ENCODE measurements at regions not wholly inside any gene's neighbourhood (a gene's known extent, or its start where the extent isn't known, plus 50 kb on each side); places are given as distances from the start of the nearest gene placed in this dataset.

GRCh38 chr2:215609089-215610032 lies 173.5 kb upstream of the FN1 start:
- no peak for DNase-seq (ENCODE audit: extremely low read depth, low read depth)

DNA sequence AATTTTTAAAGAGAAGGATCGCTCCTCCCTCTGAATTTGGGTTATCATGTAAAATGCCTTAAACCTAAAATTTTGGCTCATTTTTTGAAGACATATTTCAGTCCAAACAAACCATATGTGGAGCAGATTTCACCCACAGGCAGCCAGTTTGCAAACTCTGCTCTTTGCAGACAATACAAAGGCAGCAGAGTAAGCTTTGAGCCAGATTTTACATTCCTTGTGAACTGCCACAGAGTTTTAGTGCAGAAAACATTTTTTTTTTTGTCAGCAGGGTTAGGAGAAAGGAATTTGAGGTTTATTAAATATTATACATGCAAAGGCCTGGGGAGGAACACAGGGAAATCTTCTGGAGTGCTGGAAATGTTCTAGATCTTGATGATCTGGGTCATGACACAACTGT lies 171.9 kb upstream of the FN1 start:
- no peak for DNase-seq (ENCODE audit: extremely low read depth, low read depth)

GRCh38 chr2:215606219-215606618 lies 170.4 kb upstream of the FN1 start:
- no peak for DNase-seq (ENCODE audit: extremely low read depth, low read depth)

GRCh38 chr2:215605214-215605613 lies 169.3 kb upstream of the FN1 start:
- no peak for DNase-seq (ENCODE audit: extremely low read depth, low read depth)

GRCh38 chr2:215604606-215605005 lies 168.7 kb upstream of the FN1 start:
- DNase-seq (ENCODE audit: extremely low read depth, low read depth) = no peak

DNA sequence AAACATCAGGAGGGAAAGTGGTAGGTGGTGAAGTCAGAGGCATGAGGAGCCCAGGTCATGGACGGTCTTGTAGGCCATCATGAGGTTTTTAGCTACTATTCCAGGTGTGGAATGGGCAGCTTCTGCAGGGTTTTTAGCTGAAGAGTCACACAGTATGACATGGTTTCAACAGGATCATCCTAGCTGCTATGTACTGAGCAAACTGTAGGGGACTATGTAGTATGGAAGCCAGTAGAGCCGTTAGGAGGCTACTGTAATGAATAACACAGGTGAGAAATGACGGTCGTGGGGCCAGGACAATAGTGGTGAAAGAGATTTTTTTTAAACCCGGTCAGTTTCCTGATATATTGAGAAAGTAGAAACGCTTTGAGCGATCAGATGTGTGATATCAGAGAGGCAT lies 167.6 kb upstream of the FN1 start:
- DNase-seq (ENCODE audit: extremely low read depth, low read depth) = no peak

- no peak for DNase-seq (ENCODE audit: extremely low read depth, low read depth)
Measured at GRCh38 chr2:215602997-215603396, 167.1 kb upstream of the FN1 start.

DNA sequence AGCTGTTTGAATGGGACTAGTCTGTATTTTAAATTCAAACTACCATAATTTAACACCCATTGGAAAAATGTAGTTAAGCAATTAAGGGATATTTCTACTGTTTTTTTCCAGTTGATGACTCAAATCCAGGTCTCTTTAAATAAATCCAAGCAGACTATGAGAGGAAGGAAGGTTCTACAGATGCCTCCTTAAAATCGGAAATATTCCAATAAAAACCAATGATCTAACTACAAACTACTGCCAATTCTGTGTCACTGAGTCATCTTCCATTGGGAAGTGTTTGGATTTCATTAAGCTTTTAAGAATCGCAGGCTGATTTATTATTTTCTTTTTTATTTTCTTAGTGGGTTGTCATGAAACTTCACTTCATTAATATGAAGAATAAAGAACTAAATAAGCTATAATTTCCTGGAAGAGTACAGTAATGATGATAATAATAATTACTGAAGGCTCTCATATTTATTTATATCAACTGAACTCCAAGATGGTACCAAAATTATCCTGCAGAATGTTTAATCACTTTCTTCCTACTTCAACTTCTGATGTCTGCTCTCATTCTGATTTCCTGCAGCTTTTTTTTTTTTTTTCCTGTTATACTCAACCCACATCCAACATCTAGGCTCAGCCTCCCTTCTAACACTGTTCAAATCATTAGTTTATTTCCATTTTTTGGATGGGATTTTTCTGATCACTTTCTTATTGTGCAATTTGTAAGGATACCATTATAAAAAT lies 166.3 kb upstream of the FN1 start:
- no peak for DNase-seq (ENCODE audit: extremely low read depth, low read depth)

- DNase-seq (ENCODE audit: extremely low read depth, low read depth) = no peak
Measured at GRCh38 chr2:215601526-215601925, 165.7 kb upstream of the FN1 start.

GRCh38 chr2:215598376-215598975 lies 162.6 kb upstream of the FN1 start:
- DNase-seq (ENCODE audit: extremely low read depth, low read depth) = no peak

DNA sequence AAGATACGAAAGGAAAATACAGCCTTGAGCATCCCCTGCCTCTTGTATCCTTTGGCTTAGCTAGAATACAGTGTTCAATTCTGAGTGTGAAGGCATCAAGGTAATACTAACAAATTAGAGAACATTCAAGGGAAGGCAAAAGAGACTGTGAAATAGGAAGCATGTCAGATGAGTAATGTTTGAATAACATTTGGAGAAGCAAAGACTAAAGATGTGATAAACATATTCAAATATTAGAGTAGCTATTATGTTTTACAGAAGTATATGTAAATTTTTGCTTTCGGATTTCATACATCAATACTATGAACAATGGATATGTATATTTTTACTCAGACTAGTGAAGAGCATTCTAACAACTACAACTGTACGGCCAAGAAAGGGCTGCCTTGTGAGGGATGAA lies 161.7 kb upstream of the FN1 start:
- no peak for DNase-seq (ENCODE audit: extremely low read depth, low read depth)

DNA sequence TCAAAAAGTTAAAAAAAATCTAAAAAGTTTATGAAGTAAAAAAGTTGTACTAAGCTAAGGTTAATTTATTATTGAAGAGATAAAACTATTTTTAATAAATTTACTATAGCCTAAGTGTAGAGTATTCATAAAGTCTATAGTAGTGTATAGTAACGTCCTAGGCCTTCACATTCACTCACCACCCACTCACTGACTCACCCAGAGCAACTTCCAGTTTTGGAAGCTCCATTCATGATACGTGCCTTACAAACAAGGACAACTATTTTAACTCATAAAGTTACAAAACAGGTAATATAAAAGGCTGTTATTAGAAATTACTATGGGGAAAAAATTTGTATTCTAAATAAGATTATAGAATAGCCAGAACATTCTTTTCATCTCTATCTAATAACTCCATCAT lies 158.9 kb upstream of the FN1 start:
- no peak for DNase-seq (ENCODE audit: extremely low read depth, low read depth)

DNA sequence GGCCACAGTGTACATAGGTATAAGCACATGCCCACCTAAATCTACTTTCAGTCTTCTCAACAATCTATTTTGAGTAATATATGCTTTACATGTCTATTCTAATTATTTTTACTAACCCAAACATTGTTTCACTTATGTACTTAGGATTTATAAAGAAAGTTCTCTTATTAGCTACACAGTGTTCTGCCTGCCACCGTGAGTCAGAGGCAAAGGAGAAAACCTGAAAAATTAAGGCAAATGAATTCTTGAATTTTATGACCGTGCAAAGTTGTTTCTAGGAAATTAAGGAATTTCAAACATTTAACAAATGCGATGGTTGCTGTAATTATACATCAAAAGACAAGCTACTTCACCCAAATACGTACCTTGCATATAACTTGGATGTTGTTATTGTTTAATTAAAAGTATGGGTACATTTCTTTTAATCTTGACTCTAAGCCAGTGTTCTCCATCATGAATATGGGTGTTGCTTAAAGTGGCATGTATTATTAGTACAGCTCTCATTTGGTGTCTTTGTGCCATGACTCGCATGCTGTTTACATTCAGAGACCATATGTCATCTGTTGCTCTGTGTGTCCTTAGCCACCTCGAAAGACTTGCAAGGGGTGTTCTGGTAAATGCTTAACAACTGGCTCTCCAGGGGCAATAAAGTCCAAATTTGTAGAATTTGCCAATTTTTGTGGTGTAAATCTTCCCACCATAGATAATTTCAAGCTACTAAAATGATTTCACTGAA lies 154.3 kb upstream of the FN1 start:
- no peak for DNase-seq (ENCODE audit: extremely low read depth, low read depth)

DNA sequence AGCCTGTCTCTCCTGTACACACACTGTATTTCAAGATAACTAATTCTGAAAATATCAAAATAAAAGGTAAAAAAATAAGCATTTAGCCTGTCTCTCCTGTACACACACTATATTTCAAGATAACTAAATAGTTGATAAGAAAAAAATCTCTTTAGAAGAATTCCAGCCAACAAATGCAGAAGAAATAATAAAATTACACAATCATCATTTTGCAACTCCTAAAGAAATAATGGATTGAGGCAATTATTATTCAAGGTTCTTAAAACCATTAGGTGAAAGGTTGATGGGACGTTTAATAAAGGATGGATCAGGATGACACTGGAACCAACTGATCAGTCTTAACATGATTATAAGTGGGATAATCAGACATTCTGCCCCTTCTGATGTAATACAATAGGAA lies 148.0 kb upstream of the FN1 start:
- no peak for DNase-seq (ENCODE audit: extremely low read depth, low read depth)

- peak; percentile 38 for DNase-seq (ENCODE audit: extremely low read depth, low read depth)
Measured at GRCh38 chr2:215579809-215580208, 143.9 kb upstream of the FN1 start.

DNA sequence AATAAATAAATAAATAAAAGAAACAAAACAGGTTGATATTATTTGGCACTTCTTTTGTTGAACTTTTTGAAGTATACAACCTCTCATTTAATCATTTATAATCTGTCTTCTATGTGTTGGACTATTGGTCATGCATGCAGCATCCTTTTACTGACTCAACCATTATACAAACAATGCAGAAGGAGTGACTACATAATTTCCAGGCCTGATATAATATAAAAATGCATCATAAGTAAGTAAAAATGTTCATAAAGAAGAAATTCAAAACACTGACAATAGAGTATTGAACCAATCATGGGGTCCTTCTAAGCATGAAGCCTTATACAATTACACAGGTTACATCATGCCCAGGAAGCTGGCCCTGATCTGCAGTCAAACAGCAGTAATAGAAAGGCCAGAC lies 141.5 kb upstream of the FN1 start:
- DNase-seq (ENCODE audit: extremely low read depth, low read depth) = no peak

- no peak for DNase-seq (ENCODE audit: extremely low read depth, low read depth)
Measured at GRCh38 chr2:215576572-215576971, 140.7 kb upstream of the FN1 start.

DNA sequence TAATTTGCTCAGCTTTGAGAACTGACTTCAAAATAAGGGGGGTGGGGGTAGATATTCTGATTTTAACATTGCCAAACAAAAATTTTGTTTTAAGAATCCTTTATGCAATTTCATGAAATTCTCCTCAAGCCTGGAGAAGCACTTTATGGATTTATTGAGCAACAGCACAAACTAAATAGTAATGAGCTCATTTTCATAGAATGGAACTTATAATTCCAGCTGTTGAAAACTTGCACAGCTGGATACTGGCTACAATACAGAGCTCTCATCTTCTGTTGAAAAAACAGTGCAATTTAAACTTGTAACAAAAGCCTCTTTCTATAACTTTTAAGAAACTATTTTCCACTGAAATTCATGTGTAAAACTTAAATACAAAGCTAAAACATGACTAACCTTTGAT lies 137.6 kb upstream of the FN1 start:
- DNase-seq (ENCODE audit: extremely low read depth, low read depth) = no peak

DNA sequence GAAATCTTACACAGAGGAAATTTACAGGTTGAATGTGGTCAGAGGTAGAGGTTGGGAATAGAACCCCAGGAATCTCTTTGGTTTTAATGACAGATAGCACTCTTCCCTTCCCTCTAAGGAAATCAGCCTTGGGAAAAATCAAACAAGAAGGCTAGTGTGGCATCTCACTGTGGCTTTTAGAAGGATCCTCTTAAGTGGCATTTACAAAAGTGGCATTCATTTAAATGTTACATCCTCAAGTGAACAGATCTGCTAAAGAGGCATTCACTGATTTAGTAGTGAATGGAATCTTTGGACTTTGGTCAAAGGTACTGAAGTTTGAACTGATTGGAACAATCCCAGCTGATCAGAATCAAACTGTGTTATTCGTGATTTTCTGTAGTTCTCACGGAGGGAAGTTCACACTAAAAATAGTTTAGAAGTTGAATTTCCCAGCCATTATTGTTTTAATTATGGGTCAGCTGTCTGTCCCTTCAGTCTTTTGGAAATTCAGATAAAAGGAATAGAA lies 136.5 kb upstream of the FN1 start:
- DNase-seq (ENCODE audit: extremely low read depth, low read depth) = no peak

GRCh38 chr2:215571689-215572088 lies 135.8 kb upstream of the FN1 start:
- no peak for DNase-seq (ENCODE audit: extremely low read depth, low read depth)

- no peak for DNase-seq (ENCODE audit: extremely low read depth, low read depth)
Measured at GRCh38 chr2:215567504-215567903, 131.6 kb upstream of the FN1 start.
